ENCODE measurements at regions not wholly inside any gene's neighbourhood (a gene's known extent, or its start where the extent isn't known, plus 50 kb on each side); places are given as distances from the start of the nearest gene placed in this dataset.

GRCh38 chr15:81473946-81474345, 99.9 kb upstream of the TMC3 start:
- H4K20me1 ChIP-seq (replicated peaks; ENCODE audit: control insufficient read depth, extremely low read depth, insufficient read depth, low read length) = no peaks in the 10 kb centered on the region
- H3K9me1 ChIP-seq (replicated peaks; ENCODE audit: control insufficient read depth, extremely low read depth, insufficient read depth, low read length) = no peaks in the 10 kb centered on the region
- no peak for FAIRE-seq
- DNase-seq (ENCODE audit: low read depth, low spot score) = no peak
- ChIA-PET POLR2A (no interaction called here), CTCF (no interaction called here)
- H3K36me3 ChIP-seq (ENCODE audit: control insufficient read depth in 2 of 2, extremely low read depth in 1 of 2, insufficient read depth in 2 of 2, low read length in 2 of 2) = no peaks in the 10 kb centered on the region
- no peak overlapping the region for H3K4me3 ChIP-seq (replicated peaks in 1 of 3; ENCODE audit: insufficient read depth in 1 of 3, low read depth in 1 of 3, low read length in 3 of 3)
- intact Hi-C loops (cut with micrococcal nuclease) (no loop called here), dilution Hi-C loops (cut with MboI; ENCODE audit: extremely low pct_ligation_motif_present, low sequenced_read_pairs) (no loop called here)
- peaks cover 3 to 12% of the 10 kb centered on the region in 2 experiments for H3K27me3 ChIP-seq (ENCODE audit: control insufficient read depth in 2 of 2, insufficient read depth in 2 of 2, low read length in 2 of 2)
- H3K4me2 ChIP-seq (ENCODE audit: insufficient read depth, low read length) = no peak overlapping the region
- H2AFZ ChIP-seq (ENCODE audit: low read depth, low read length) = no peak overlapping the region
- TF ChIP-seq FOS (IDR thresholded peaks at IDR 0.05; ENCODE audit: borderline replicate concordance, insufficient read depth, low read length) = no peak
- no peak for TF ChIP-seq GATA2 (IDR thresholded peaks at IDR 0.05; ENCODE audit: insufficient read depth, insufficient read length, low read depth, low read length)
- TF ChIP-seq MAX (IDR thresholded peaks at IDR 0.05; ENCODE audit: insufficient read depth, insufficient read length) = no peak
- no peak for TF ChIP-seq CTCF (IDR thresholded peaks at IDR 0.05; ENCODE audit: extremely low read depth in 1 of 2, insufficient read depth in 1 of 2, low read depth in 1 of 2, low read length in 2 of 2)
- no peak for TF ChIP-seq JUN (IDR thresholded peaks at IDR 0.05; ENCODE audit: borderline replicate concordance, insufficient read depth, insufficient read length, low read depth)
- TF ChIP-seq POLR2AphosphoS5 (IDR thresholded peaks at IDR 0.05; ENCODE audit: insufficient read depth, low read depth, low read length) = no peak
- no TSS peak for BruUV-seq (replicated peaks)
- no peak overlapping the region for H3K27ac ChIP-seq (ENCODE audit: insufficient read depth, low read depth, low read length)
- H3K4me1 ChIP-seq (ENCODE audit: control insufficient read depth, extremely low read depth, insufficient read depth, low read length) = no peaks in the 10 kb centered on the region
- H3K9ac ChIP-seq (replicated peaks; ENCODE audit: extremely low read depth, insufficient read depth, low read length) = no peak overlapping the region
- H3K79me2 ChIP-seq (ENCODE audit: control insufficient read depth, insufficient read depth, low read length) = no peaks in the 10 kb centered on the region
- H3K9me3 ChIP-seq (replicated peaks; ENCODE audit: control insufficient read depth, insufficient read depth, low read length) = no peaks in the 10 kb centered on the region

- Histone ChIP-seq H3K27ac (ENCODE audit: insufficient read depth, low read depth, low read length) (no peak overlapping the region), H2AFZ (ENCODE audit: low read depth, low read length) (no peak overlapping the region), H3K9ac (replicated peaks; ENCODE audit: extremely low read depth, insufficient read depth, low read length) (no peak overlapping the region), H3K36me3 (ENCODE audit: control insufficient read depth in 2 of 2, extremely low read depth in 1 of 2, insufficient read depth in 2 of 2, low read length in 2 of 2) (no peaks in the 10 kb centered on the region), H3K4me2 (ENCODE audit: insufficient read depth, low read length) (no peak overlapping the region), H3K27me3 (ENCODE audit: control insufficient read depth in 2 of 2, insufficient read depth in 2 of 2, low read length in 2 of 2) (peaks cover 3 to 12% of the 10 kb centered on the region in 2 experiments), H3K4me1 (ENCODE audit: control insufficient read depth, extremely low read depth, insufficient read depth, low read length) (no peaks in the 10 kb centered on the region), H3K4me3 (replicated peaks in 1 of 3; ENCODE audit: insufficient read depth in 1 of 3, low read depth in 1 of 3, low read length in 3 of 3) (no peak overlapping the region), H4K20me1 (replicated peaks; ENCODE audit: control insufficient read depth, extremely low read depth, insufficient read depth, low read length) (no peaks in the 10 kb centered on the region), H3K9me3 (replicated peaks; ENCODE audit: control insufficient read depth, insufficient read depth, low read length) (no peaks in the 10 kb centered on the region), H3K9me1 (replicated peaks; ENCODE audit: control insufficient read depth, extremely low read depth, insufficient read depth, low read length) (no peaks in the 10 kb centered on the region), H3K79me2 (ENCODE audit: control insufficient read depth, insufficient read depth, low read length) (no peaks in the 10 kb centered on the region)
- no peak for DNase-seq (ENCODE audit: low read depth, low spot score)
- no peak for FAIRE-seq
- ChIA-PET CTCF (no interaction called here), POLR2A (no interaction called here)
- dilution Hi-C loops (cut with MboI; ENCODE audit: extremely low pct_ligation_motif_present, low sequenced_read_pairs) (no loop called here), intact Hi-C loops (cut with micrococcal nuclease) (no loop called here)
- BruUV-seq (replicated peaks) = no TSS peak
- no peak for TF ChIP-seq JUN (IDR thresholded peaks at IDR 0.05; ENCODE audit: borderline replicate concordance, insufficient read depth, insufficient read length, low read depth)
- TF ChIP-seq FOS (IDR thresholded peaks at IDR 0.05; ENCODE audit: borderline replicate concordance, insufficient read depth, low read length) = no peak
- no peak for TF ChIP-seq MYC (IDR thresholded peaks at IDR 0.05; ENCODE audit: low read depth, low read length)
Observed at GRCh38 chr15:81473177-81473576, 99.2 kb upstream of the TMC3 start.
